BJ (cell line): ENCODE measurements at regions not wholly inside any gene's neighbourhood (a gene's known extent, or its start where the extent isn't known, plus 50 kb on each side); places are given as distances from the start of the nearest gene placed in this dataset.

Experiments used
- CTCF ChIA-PET: fragments of 350-600 bp; formaldehyde crosslinking; extraction: SDS; loops from one replicate; lab custom pipeline; 2021; ENCODE audit warnings: antibody characterized with exemption, inconsistent platforms; lab: Yijun Ruan, JAX
- POLR2A ChIA-PET: fragments of 300-600 bp; sonication (Branson Sonifier 250); formaldehyde crosslinking; extraction: SDS; loops from one replicate; lab custom pipeline; 2021; ENCODE audit warnings: antibody characterized with exemption; lab: Charles Lee
- DNase-seq: peaks from one replicate; pipeline ENCODE4 v3.0.0-alpha.2; 2011; ENCODE audit warnings: low read depth
- H3K27me3 ChIP-seq: 2 replicates; pipeline ENCODE4 v1.6.0; 2011; ENCODE audit warnings: low read length; ENCODE audit not compliant: control insufficient read depth, insufficient read depth
- H3K36me3 ChIP-seq: 2 replicates; pipeline ENCODE4 v1.5.1; 2011; ENCODE audit warnings: low read length; ENCODE audit not compliant: control insufficient read depth, insufficient read depth
- H3K4me3 ChIP-seq: 2 replicates; pipeline ENCODE4 v1.5.1; 2011; ENCODE audit warnings: low read depth, mild to moderate bottlenecking, control low read depth, low read length
- TF ChIP-seq, protein P1 (sequence below): IDR thresholded peaks from 2 replicates; pipeline ENCODE4 v1.5.1; 2011; ENCODE audit warnings: low read depth, mild to moderate bottlenecking, control low read depth, inconsistent platforms, low read length, moderate library complexity; ENCODE audit not compliant: insufficient read depth

- ChIA-PET CTCF (interaction anchor here (2.9 kb wide), 1 partner anchor 306 kb away, joined by 12 read pairs; no protein-coding TSS in a partner anchor), POLR2A (no interaction called here)
- Histone ChIP-seq H3K27me3 (no peaks in the 10 kb centered on the region), H3K36me3 (no peaks in the 10 kb centered on the region), H3K4me3 (no peak overlapping the region)
- no peak for DNase-seq
- TF ChIP-seq, protein P1, sequence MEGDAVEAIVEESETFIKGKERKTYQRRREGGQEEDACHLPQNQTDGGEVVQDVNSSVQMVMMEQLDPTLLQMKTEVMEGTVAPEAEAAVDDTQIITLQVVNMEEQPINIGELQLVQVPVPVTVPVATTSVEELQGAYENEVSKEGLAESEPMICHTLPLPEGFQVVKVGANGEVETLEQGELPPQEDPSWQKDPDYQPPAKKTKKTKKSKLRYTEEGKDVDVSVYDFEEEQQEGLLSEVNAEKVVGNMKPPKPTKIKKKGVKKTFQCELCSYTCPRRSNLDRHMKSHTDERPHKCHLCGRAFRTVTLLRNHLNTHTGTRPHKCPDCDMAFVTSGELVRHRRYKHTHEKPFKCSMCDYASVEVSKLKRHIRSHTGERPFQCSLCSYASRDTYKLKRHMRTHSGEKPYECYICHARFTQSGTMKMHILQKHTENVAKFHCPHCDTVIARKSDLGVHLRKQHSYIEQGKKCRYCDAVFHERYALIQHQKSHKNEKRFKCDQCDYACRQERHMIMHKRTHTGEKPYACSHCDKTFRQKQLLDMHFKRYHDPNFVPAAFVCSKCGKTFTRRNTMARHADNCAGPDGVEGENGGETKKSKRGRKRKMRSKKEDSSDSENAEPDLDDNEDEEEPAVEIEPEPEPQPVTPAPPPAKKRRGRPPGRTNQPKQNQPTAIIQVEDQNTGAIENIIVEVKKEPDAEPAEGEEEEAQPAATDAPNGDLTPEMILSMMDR = no peak
These were observed 96.0 kb downstream of the RASGEF1B start for GRCh38 chr4:81375745-81376144.

- H3K36me3 ChIP-seq = no peaks in the 10 kb centered on the region
- POLR2A ChIA-PET = no interaction called here
- H3K4me3 ChIP-seq = no peak overlapping the region
- TF ChIP-seq, protein P1 = no peak
- DNase-seq = no peak
- H3K27me3 ChIP-seq = no peaks in the 10 kb centered on the region
- CTCF ChIA-PET = interaction anchor here (0.9 to 1.6 kb wide), 4 partner anchors 10 to 300 kb away, joined by 3 to 6 read pairs (median 3); no protein-coding TSS in a partner anchor
These were observed 101.8 kb downstream of the RASGEF1B start for GRCh38 chr4:81369886-81370285.

GRCh38 chr4:81366779-81367178, 104.9 kb downstream of the RASGEF1B start:
- H3K4me3 ChIP-seq = no peak overlapping the region
- TF ChIP-seq, protein P1 = no peak
- H3K36me3 ChIP-seq = no peaks in the 10 kb centered on the region
- H3K27me3 ChIP-seq = no peaks in the 10 kb centered on the region
- ChIA-PET CTCF (interaction anchor here (0.7 to 1.5 kb wide), 3 partner anchors 12 to 297 kb away, joined by 3 to 4 read pairs (median 3); no protein-coding TSS in a partner anchor), POLR2A (no interaction called here)
- no peak for DNase-seq

GRCh38 chr4:81360737-81361136, 111.0 kb downstream of the RASGEF1B start:
- no peaks in the 10 kb centered on the region for H3K36me3 ChIP-seq
- no peak for DNase-seq
- no peak overlapping the region for H3K4me3 ChIP-seq
- CTCF ChIA-PET = interaction anchor here (0.6 to 2.1 kb wide), 3 partner anchors 277 to 882 kb away, joined by 3 to 5 read pairs (median 3); no protein-coding TSS in a partner anchor
- no peaks in the 10 kb centered on the region for H3K27me3 ChIP-seq
- TF ChIP-seq, protein P1 = no peak
- POLR2A ChIA-PET = no interaction called here

DNA sequence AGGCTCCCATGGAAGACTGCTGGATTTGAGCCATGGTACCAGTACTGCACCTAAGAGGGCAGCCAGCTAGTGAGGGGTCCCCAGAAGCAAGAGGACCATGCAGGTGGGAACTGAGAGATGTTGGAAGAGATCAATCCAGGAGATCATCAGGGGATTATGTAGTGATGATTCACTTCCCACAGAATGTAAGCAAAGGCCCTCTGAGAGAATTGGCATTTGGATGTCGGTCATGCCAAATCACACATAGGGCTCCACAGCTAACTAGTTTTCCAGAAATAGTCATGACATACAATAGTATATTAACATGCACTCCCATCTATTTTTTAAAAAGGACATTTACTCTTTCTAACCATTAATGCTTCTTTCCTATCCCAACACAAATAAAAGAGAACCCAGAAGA, 112.5 kb downstream of the RASGEF1B start:
- Histone ChIP-seq H3K36me3 (no peaks in the 10 kb centered on the region), H3K27me3 (no peaks in the 10 kb centered on the region), H3K4me3 (no peak overlapping the region)
- DNase-seq = no peak
- ChIA-PET CTCF (interaction anchor here (1.1 to 2.1 kb wide), 2 partner anchors 12 to 276 kb away, joined by 4 to 5 read pairs; no protein-coding TSS in a partner anchor), POLR2A (no interaction called here)
- TF ChIP-seq, protein P1 = no peak
